Uterus (tissue), 3 donors: ENCODE measurements at regions not wholly inside any gene's neighbourhood (a gene's known extent, or its start where the extent isn't known, plus 50 kb on each side); places are given as distances from the start of the nearest gene placed in this dataset.

ENCODE experiments used
- DNase-seq, 2 donors: peaks; one replicate each; pipeline ENCODE4 v3.0.0-alpha.2; 2019 to 2020
- H3K27ac ChIP-seq, 2 donors: fragments of 200-600 bp; sonication (generic); 1 replicate in 1 of 2; 2 replicates in 1 of 2; pipeline ENCODE4 v1.5.1; 2016 to 2018
- H3K27me3 ChIP-seq, 2 donors: fragments of 200-600 bp; sonication (generic); one replicate each; pipeline ENCODE4 v1.5.1; 2018 to 2019; ENCODE audit warnings: control low read depth in 1 of 2
- H3K36me3 ChIP-seq, 2 donors: fragments of 200-600 bp; sonication (generic); one replicate each; pipeline ENCODE4 v1.5.1; 2019; ENCODE audit warnings: control low read depth in 1 of 2
- H3K4me1 ChIP-seq, 2 donors: fragments of 200-600 bp; sonication (generic); one replicate each; pipeline ENCODE4 v1.5.1; 2018 to 2019; ENCODE audit warnings: control low read depth in 1 of 2
- H3K4me3 ChIP-seq, 2 donors: fragments of 200-600 bp; sonication (generic); 1 replicate in 1 of 2; 2 replicates in 1 of 2; pipeline ENCODE4 v1.5.1; 2018 to 2019; ENCODE audit warnings: mild to moderate bottlenecking in 1 of 2
- H3K9me3 ChIP-seq, 2 donors: fragments of 200-600 bp; sonication (generic); one replicate each; pipeline ENCODE4 v1.5.1; 2019; ENCODE audit warnings: control low read depth in 1 of 2
- POLR2A ChIP-seq, 2 donors: fragments of 450-650 bp; IDR thresholded peaks; one replicate each; pipeline ENCODE4 v1.6.1; 2016; ENCODE audit warnings: antibody characterized with exemption in 2 of 2, mild to moderate bottlenecking in 1 of 2, moderate library complexity in 1 of 2
- intact Hi-C: fragments of 100-400 bp; cut with DNase I; formaldehyde crosslinking; loops from one replicate; pipeline ENCODE4 v1.15.1; 2023; ENCODE audit warnings: low total_unique reads
- TF ChIP-seq, protein P1 (sequence below), 4 experiments: fragments of 200-600 bp in 2 of 4; fragments of 450-650 bp in 2 of 4; sonication (generic) in 2 of 4; IDR thresholded peaks; one replicate each; pipeline ENCODE4 v1.5.1; 2016 to 2019; ENCODE audit warnings: antibody characterized with exemption in 4 of 4, mild to moderate bottlenecking in 2 of 4, moderate library complexity in 1 of 4
- donor health status: DM: yes; HTN: yes; CAD: no.

DNA sequence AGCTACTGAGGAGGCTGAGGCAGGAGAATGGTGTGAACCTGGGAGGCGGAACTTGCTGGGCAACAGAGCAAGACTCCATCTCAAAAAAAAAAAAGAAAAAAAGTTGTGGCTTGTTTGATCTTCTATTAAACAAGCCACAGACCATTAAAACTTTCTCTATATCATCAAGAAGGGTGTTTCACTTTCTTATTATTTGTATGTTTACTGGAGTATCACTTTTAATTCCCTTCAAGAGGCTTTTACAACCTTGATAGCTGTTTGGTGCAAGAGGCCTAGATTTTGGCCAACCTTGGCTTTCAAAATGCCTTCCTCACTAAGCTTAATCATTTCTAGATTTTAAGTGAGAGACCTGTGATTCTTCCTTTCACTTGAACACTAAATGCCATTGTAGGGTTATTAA, 339.1 kb downstream of the TSN start:
- Histone ChIP-seq H3K27me3 (no peaks in the 10 kb centered on the region), H3K36me3 (no peaks in the 10 kb centered on the region), H3K9me3 (no peaks in the 10 kb centered on the region), H3K27ac (no peak overlapping the region), H3K4me1 (no peaks in the 10 kb centered on the region), H3K4me3 (no peak overlapping the region)
- DNase-seq, result no peak
- TF ChIP-seq, protein P1, sequence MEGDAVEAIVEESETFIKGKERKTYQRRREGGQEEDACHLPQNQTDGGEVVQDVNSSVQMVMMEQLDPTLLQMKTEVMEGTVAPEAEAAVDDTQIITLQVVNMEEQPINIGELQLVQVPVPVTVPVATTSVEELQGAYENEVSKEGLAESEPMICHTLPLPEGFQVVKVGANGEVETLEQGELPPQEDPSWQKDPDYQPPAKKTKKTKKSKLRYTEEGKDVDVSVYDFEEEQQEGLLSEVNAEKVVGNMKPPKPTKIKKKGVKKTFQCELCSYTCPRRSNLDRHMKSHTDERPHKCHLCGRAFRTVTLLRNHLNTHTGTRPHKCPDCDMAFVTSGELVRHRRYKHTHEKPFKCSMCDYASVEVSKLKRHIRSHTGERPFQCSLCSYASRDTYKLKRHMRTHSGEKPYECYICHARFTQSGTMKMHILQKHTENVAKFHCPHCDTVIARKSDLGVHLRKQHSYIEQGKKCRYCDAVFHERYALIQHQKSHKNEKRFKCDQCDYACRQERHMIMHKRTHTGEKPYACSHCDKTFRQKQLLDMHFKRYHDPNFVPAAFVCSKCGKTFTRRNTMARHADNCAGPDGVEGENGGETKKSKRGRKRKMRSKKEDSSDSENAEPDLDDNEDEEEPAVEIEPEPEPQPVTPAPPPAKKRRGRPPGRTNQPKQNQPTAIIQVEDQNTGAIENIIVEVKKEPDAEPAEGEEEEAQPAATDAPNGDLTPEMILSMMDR (IDR thresholded peaks at IDR 0.05), result no peak
- no peak for TF ChIP-seq POLR2A (IDR thresholded peaks at IDR 0.05)
- intact Hi-C loops, result no loop called here

DNA sequence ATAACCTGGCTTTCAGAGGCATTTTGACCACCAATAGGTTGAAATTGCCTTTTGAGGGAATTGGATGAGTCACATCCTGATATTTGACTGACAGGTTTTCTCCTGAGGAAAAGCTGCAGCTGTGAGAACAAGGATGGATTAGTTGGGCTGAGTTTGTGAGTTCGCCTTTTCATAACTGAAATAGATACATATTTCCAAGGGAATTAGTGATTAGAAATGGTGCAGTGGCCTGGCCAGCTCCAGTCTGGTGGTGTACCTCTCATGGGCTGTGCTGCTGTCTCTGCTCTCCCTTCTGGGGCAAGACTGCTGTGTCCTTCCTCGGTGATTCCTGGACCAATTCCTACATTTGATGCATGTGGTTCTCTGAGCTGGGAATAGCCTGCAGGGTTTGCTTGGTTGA, 341.3 kb downstream of the TSN start:
- TF ChIP-seq, protein P1 (IDR thresholded peaks at IDR 0.05), result no peak
- TF ChIP-seq POLR2A (IDR thresholded peaks at IDR 0.05), result no peak
- Histone ChIP-seq H3K27ac (no peak overlapping the region), H3K9me3 (no peaks in the 10 kb centered on the region), H3K27me3 (no peaks in the 10 kb centered on the region), H3K4me1 (no peaks in the 10 kb centered on the region), H3K36me3 (no peaks in the 10 kb centered on the region), H3K4me3 (no peak overlapping the region)
- intact Hi-C loops, result no loop called here
- DNase-seq, result no peak

DNA sequence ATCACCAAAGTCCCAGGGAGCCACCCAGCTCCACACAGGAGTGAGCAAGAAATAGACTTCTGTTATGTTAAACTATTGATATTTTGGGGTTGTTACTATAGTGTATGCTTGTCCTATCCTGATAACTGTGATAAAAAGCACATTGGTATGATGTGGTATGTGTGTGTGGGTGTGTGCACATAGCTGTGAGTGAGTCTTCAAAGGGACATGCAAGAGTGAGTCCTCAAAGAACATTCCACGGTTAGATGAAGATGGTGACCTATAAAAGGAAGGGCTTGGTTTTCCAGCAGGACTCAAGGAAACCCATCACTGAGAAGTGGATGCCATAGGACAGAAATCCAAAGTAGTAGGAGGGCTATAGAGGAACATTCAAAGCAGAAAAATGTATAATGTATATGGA, 342.9 kb downstream of the TSN start:
- H3K4me1 ChIP-seq, result no peaks in the 10 kb centered on the region
- TF ChIP-seq POLR2A (IDR thresholded peaks at IDR 0.05), result no peak
- TF ChIP-seq, protein P1 (IDR thresholded peaks at IDR 0.05), result no peak
- no peaks in the 10 kb centered on the region for H3K9me3 ChIP-seq
- H3K4me3 ChIP-seq, result no peak overlapping the region
- H3K27me3 ChIP-seq, result no peaks in the 10 kb centered on the region
- no peak overlapping the region for H3K27ac ChIP-seq
- intact Hi-C loops, result no loop called here
- DNase-seq, result no peak
- no peaks in the 10 kb centered on the region for H3K36me3 ChIP-seq

DNA sequence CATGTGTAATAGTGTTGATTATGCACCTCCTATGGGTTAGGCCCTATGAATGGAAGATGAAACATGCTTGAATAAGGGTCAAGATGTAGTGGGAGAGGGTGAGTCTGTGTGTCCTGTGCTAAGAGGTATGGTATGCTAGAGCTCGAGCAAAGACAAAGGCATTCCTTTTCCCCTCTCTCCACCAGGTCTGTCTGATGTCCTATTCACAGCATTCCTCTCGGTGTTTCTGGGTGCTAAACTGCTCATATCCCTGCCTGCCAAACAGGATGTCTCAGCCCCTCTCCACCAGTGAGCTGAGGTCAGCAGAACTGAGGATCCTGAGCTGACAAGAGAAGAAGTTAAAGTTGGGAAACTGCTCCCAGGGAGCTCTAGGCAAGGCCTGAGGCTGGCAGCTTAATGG, 344.9 kb downstream of the TSN start:
- intact Hi-C loops, result no loop called here
- Histone ChIP-seq H3K27me3 (no peaks in the 10 kb centered on the region), H3K4me3 (no peak overlapping the region)

DNA sequence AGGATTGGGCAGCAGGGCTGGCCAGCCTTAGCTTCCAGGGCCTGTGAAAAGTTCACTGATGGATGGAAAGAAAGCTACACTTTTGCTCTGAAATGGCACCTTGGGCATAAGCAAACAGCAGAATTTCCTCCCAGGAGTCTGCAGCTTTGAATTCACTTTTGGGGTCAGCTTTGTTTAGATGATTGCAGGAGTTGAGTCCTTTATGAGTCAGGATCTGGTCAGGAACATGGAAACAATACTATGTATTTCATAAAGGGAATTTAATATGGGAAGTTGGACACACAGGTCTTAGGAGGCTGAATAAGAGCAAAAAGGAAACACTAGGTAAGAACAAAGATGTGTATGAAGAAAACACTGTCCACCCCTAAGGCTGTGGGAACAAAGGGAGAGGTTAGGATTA, 345.3 kb downstream of the TSN start:
- no peaks in the 10 kb centered on the region for H3K27me3 ChIP-seq
- H3K9me3 ChIP-seq, result no peaks in the 10 kb centered on the region
- H3K4me3 ChIP-seq, result no peak overlapping the region
- no peak overlapping the region for H3K27ac ChIP-seq
- H3K4me1 ChIP-seq, result no peaks in the 10 kb centered on the region
- DNase-seq, result no peak
- H3K36me3 ChIP-seq, result no peaks in the 10 kb centered on the region
- no peak for TF ChIP-seq POLR2A (IDR thresholded peaks at IDR 0.05)
- intact Hi-C loops, result no loop called here

More for the DNA sequence above, 344.9 kb downstream of the TSN start:
- H3K27ac ChIP-seq, result no peak overlapping the region
- H3K9me3 ChIP-seq, result no peaks in the 10 kb centered on the region
- TF ChIP-seq, protein P1 (IDR thresholded peaks at IDR 0.05), result no peak
- TF ChIP-seq POLR2A (IDR thresholded peaks at IDR 0.05), result no peak
- no peaks in the 10 kb centered on the region for H3K4me1 ChIP-seq
- H3K36me3 ChIP-seq, result no peaks in the 10 kb centered on the region
- no peak for DNase-seq

DNA sequence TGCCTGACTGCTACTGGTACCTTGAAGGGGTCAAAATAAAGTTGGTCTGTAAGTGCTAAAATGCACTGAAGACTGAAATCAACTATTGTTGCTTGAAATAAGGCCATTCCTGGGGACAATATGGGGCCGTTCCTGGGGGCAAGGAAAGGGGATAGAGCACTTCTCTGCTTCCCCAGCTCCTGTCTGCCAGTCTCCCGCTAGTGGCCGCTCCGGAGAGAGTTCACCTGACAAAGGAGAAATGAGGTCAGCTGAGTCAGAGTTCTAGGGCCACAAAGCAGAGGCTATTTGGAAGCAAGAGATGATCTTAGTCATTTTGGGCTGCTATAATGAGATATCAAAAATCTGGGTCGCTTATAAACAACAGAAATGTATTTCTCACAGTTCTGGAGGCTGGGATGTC, 345.9 kb downstream of the TSN start:
- H3K4me3 ChIP-seq, result no peak overlapping the region
- no peaks in the 10 kb centered on the region for H3K4me1 ChIP-seq
- no peaks in the 10 kb centered on the region for H3K36me3 ChIP-seq
- intact Hi-C loops, result no loop called here
- H3K27ac ChIP-seq, result no peak overlapping the region
- H3K27me3 ChIP-seq, result no peaks in the 10 kb centered on the region
- DNase-seq, result no peak
- H3K9me3 ChIP-seq, result no peaks in the 10 kb centered on the region
- TF ChIP-seq, protein P1 (IDR thresholded peaks at IDR 0.05), result no peak
- no peak for TF ChIP-seq POLR2A (IDR thresholded peaks at IDR 0.05)
